Esophagus muscularis mucosa (tissue), 3 donors: ENCODE measurements at regions not wholly inside any gene's neighbourhood (a gene's known extent, or its start where the extent isn't known, plus 50 kb on each side); places are given as distances from the start of the nearest gene placed in this dataset.

Source experiments
- CTCF ChIP-seq, 3 experiments: fragments of 200-600 bp in 2 of 3; fragments of 450-650 bp in 1 of 3; sonication (generic) in 2 of 3; IDR thresholded peaks; one replicate each; pipeline ENCODE4 v1.5.1; 2017 to 2019; ENCODE audit warnings: antibody characterized with exemption in 3 of 3, mild to moderate bottlenecking in 2 of 3, moderate library complexity in 1 of 3
- POLR2AphosphoS5 ChIP-seq, 2 donors: sonication (generic); formaldehyde crosslinking; IDR thresholded peaks; one replicate each; pipeline ENCODE4 v1.6.1; 2017; ENCODE audit warnings: antibody characterized with exemption in 2 of 2

GRCh38 chr5:174398171-174398570 is 326.2 kb upstream of the MSX2 start:
- no peak for TF ChIP-seq CTCF (IDR thresholded peaks at IDR 0.05)
- TF ChIP-seq POLR2AphosphoS5 (IDR thresholded peaks at IDR 0.05) = no peak
